ENCODE measurements at regions not wholly inside any gene's neighbourhood (a gene's known extent, or its start where the extent isn't known, plus 50 kb on each side); places are given as distances from the start of the nearest gene placed in this dataset.

GRCh38 chr5:152542741-152543140 lies 137.7 kb upstream of the NMUR2 start:
- Histone ChIP-seq H3K4me3 (ENCODE audit: extremely low read depth in 1 of 4, insufficient read depth in 2 of 4, low read depth in 3 of 4, low read length in 4 of 4) (no peak overlapping the region), H4K8ac (ENCODE audit: extremely low read depth, insufficient read depth, low read length) (no peak overlapping the region), H3K4me2 (ENCODE audit: insufficient read depth in 1 of 2, low read depth in 2 of 2, low read length in 2 of 2) (no peak overlapping the region), H3K36me3 (ENCODE audit: control insufficient read depth in 2 of 4, insufficient read depth in 4 of 4, low read length in 3 of 4) (no peaks in the 10 kb centered on the region), H2AK5ac (ENCODE audit: low read depth, low read length) (no peak overlapping the region), H3K79me2 (ENCODE audit: control insufficient read depth in 1 of 2, insufficient read depth in 2 of 2, low read length in 2 of 2) (no peaks in the 10 kb centered on the region), H2BK5ac (ENCODE audit: low read depth, low read length) (no peak overlapping the region), H4K20me1 (replicated peaks in 1 of 2; ENCODE audit: control insufficient read depth in 1 of 2, insufficient read depth in 2 of 2, low read length in 2 of 2) (no peaks in the 10 kb centered on the region), H3K4me1 (replicated peaks in 1 of 4; ENCODE audit: control insufficient read depth in 3 of 4, insufficient read depth in 4 of 4, low read length in 3 of 4) (no peaks in the 10 kb centered on the region), H3K79me1 (ENCODE audit: low read depth, low read length) (no peaks in the 10 kb centered on the region), H3K9ac (replicated peaks in 1 of 4; ENCODE audit: extremely low read depth in 1 of 4, low read depth in 3 of 4, low read length in 3 of 4) (no peak overlapping the region), H4K91ac (replicated peaks; ENCODE audit: insufficient read length, low read length) (no peak overlapping the region), H3K23me2 (ENCODE audit: low read depth, low read length) (no peaks in the 10 kb centered on the region), H2BK15ac (ENCODE audit: low read length) (no peak overlapping the region), H2BK20ac (ENCODE audit: low read length) (no peak overlapping the region), H3K56ac (replicated peaks; ENCODE audit: insufficient read length, low read depth, low read length) (no peak overlapping the region), H3K9me3 (ENCODE audit: insufficient read depth in 2 of 2, low read depth in 1 of 2, low read length in 1 of 2) (no peaks in the 10 kb centered on the region), H2AFZ (ENCODE audit: low read length) (no peak overlapping the region), H3K27me3 (replicated peaks in 1 of 4; ENCODE audit: control insufficient read depth in 3 of 4, extremely low read depth in 1 of 4, insufficient read depth in 3 of 4, low read length in 3 of 4) (no peaks in the 10 kb centered on the region), H3K18ac (ENCODE audit: extremely low read depth, low read length) (no peak overlapping the region), H4K5ac (ENCODE audit: insufficient read length, low read depth, low read length) (no peak overlapping the region), H3K4ac (replicated peaks; ENCODE audit: insufficient read length, low read depth, low read length) (no peak overlapping the region), H2BK120ac (replicated peaks; ENCODE audit: low read depth, low read length) (no peak overlapping the region), H3K14ac (ENCODE audit: insufficient read length) (no peak overlapping the region), H3K27ac (ENCODE audit: low read depth, low read length) (no peak overlapping the region), H3K23ac (ENCODE audit: insufficient read length) (no peak overlapping the region), H2BK12ac (ENCODE audit: low read depth, low read length) (no peak overlapping the region)
- DNase-seq (ENCODE audit: low read depth in 1 of 2, low spot score in 2 of 2) (peak in 1 of 2 experiments; percentile 49), FAIRE-seq (no peak)
- WGBS, 2 experiments (ENCODE audit: extremely low coverage in 1 of 2, insufficient coverage in 1 of 2, insufficient read length in 1 of 2, insufficient replicate concordance in 2 of 2, low coverage in 1 of 2, low lambda C conversion rate in 2 of 2, missing lambda C conversion rate in 1 of 2), result 31% methylated on average over 3 of the region's 3 CpGs; no CpG with 5 or more reads in 1 of the 2 experiments
- CTCF ChIA-PET (ENCODE audit: partially characterized antibody), result interaction anchor here (0.6 to 2.9 kb wide), 5 partner anchors 15 to 1422 kb away, joined by 3 to 7 read pairs (median 3); no protein-coding TSS in a partner anchor
- POLR2A ChIA-PET (ENCODE audit: partially characterized antibody), result no interaction called here
- TF ChIP-seq SP1 (IDR thresholded peaks at IDR 0.05; ENCODE audit: low read depth, low read length), result no peak
- no peak for TF ChIP-seq SP4 (IDR thresholded peaks at IDR 0.05; ENCODE audit: low read length)
- no peak for TF ChIP-seq BCL11A (IDR thresholded peaks at IDR 0.05; ENCODE audit: low read depth in 2 of 2, low read length in 2 of 2)
- no peak for TF ChIP-seq ASH2L (IDR thresholded peaks at IDR 0.05; ENCODE audit: low read length)
- TF ChIP-seq SAP30 (IDR thresholded peaks at IDR 0.05; ENCODE audit: insufficient read depth, insufficient replicate concordance, low read length), result no peak
- 0 out of 2 replicates have a peak, but pooled peaks have one; percentile 29 for TF ChIP-seq CREB1 (IDR thresholded peaks at IDR 0.05)
- no peak for TF ChIP-seq SUZ12 (IDR thresholded peaks at IDR 0.05; ENCODE audit: low read length)
- TF ChIP-seq RFX5 (IDR thresholded peaks at IDR 0.05; ENCODE audit: borderline replicate concordance, low read depth, low read length), result no peak
- TF ChIP-seq TBP (IDR thresholded peaks at IDR 0.05; ENCODE audit: low read depth, low read length), result no peak
- TF ChIP-seq, protein P1, sequence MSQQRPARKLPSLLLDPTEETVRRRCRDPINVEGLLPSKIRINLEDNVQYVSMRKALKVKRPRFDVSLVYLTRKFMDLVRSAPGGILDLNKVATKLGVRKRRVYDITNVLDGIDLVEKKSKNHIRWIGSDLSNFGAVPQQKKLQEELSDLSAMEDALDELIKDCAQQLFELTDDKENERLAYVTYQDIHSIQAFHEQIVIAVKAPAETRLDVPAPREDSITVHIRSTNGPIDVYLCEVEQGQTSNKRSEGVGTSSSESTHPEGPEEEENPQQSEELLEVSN (IDR thresholded peaks at IDR 0.05), result no peak
- no peak for TF ChIP-seq EZH2 (IDR thresholded peaks at IDR 0.05; ENCODE audit: low read depth, low read length, severe bottlenecking)
- TF ChIP-seq SIN3A (conservative IDR thresholded peaks at IDR 0.05 in 1 of 2, IDR thresholded peaks at IDR 0.05 in 1 of 2; ENCODE audit: low read depth in 1 of 2, low read length in 2 of 2), result 0 out of 4 replicates have a peak, but pooled peaks of 1 of the 2 experiments have one; percentile 53
- TF ChIP-seq USF2 (IDR thresholded peaks at IDR 0.05; ENCODE audit: low read length), result no peak
